Ishikawa (cell line): ENCODE measurements at regions not wholly inside any gene's neighbourhood (a gene's known extent, or its start where the extent isn't known, plus 50 kb on each side); places are given as distances from the start of the nearest gene placed in this dataset.

ENCODE experiments used
- CEBPB ChIP-seq: IDR thresholded peaks from 2 replicates; pipeline ENCODE4 v1.6.1; 2012
- CREB1 ChIP-seq: IDR thresholded peaks from 2 replicates; pipeline ENCODE4 v1.6.1; 2012; ENCODE audit warnings: low read depth
- EGR1 ChIP-seq: IDR thresholded peaks from 2 replicates; pipeline ENCODE4 v1.6.1; 2012
- EP300 ChIP-seq: IDR thresholded peaks from 2 replicates; pipeline ENCODE4 v1.6.1; 2012; ENCODE audit warnings: borderline replicate concordance
- FOXM1 ChIP-seq: IDR thresholded peaks from 2 replicates; pipeline ENCODE4 v1.6.1; 2012; ENCODE audit warnings: low read depth, borderline replicate concordance
- MAX ChIP-seq: IDR thresholded peaks from 2 replicates; pipeline ENCODE4 v1.6.1; 2012
- NFIC ChIP-seq: IDR thresholded peaks from 2 replicates; pipeline ENCODE4 v1.6.1; 2012
- RAD21 ChIP-seq: IDR thresholded peaks from 2 replicates; pipeline ENCODE4 v1.6.1; 2012; ENCODE audit warnings: low read depth
- REST ChIP-seq: IDR thresholded peaks from 2 replicates; pipeline ENCODE4 v1.6.1; 2012; ENCODE audit warnings: low read depth, mild to moderate bottlenecking
- TAF1 ChIP-seq: IDR thresholded peaks from 2 replicates; pipeline ENCODE4 v1.6.1; 2012; ENCODE audit warnings: low read depth, mild to moderate bottlenecking
- TCF12 ChIP-seq: IDR thresholded peaks from 2 replicates; pipeline ENCODE4 v1.6.1; 2012; ENCODE audit warnings: low read depth
- TEAD4 ChIP-seq: IDR thresholded peaks from 2 replicates; pipeline ENCODE4 v1.6.1; 2012
- USF1 ChIP-seq: IDR thresholded peaks from 2 replicates; pipeline ENCODE4 v1.6.1; 2012
- YY1 ChIP-seq: IDR thresholded peaks from 2 replicates; pipeline ENCODE4 v1.6.1; 2012; ENCODE audit warnings: low read depth
- ZBTB7A ChIP-seq: IDR thresholded peaks from 2 replicates; pipeline ENCODE4 v1.6.1; 2012; ENCODE audit warnings: low read depth

- TF ChIP-seq EP300 (no peak), ZBTB7A (no peak), MAX (no peak), TEAD4 (no peak), CEBPB (no peak), RAD21 (no peak), TCF12 (no peak), NFIC (no peak), TAF1 (no peak), USF1 (no peak), REST (no peak), FOXM1 (no peak), EGR1 (no peak), YY1 (no peak)
These were observed 338.5 kb downstream of the PLK2 start for GRCh38 chr5:58121391-58121790.

- no peak for TF ChIP-seq EP300
- TF ChIP-seq FOXM1 = no peak
- no peak for TF ChIP-seq TCF12
- TF ChIP-seq ZBTB7A = no peak
- TF ChIP-seq EGR1 = no peak
- no peak for TF ChIP-seq TEAD4
- no peak for TF ChIP-seq RAD21
- no peak for TF ChIP-seq REST
- TF ChIP-seq CEBPB = no peak
These were observed 342.3 kb downstream of the PLK2 start for GRCh38 chr5:58117542-58117941.

- TF ChIP-seq REST = no peak
- TF ChIP-seq FOXM1 = no peak
- TF ChIP-seq TEAD4 = no peak
- no peak for TF ChIP-seq YY1
- no peak for TF ChIP-seq USF1
- no peak for TF ChIP-seq EGR1
- no peak for TF ChIP-seq TAF1
These were observed 343.5 kb downstream of the PLK2 start for GRCh38 chr5:58116346-58116745.

GRCh38 chr5:58115811-58116210 is 344.1 kb downstream of the PLK2 start:
- TF ChIP-seq TAF1 (no peak), EP300 (no peak), USF1 (no peak), YY1 (no peak)

GRCh38 chr5:58114324-58114723 is 345.6 kb downstream of the PLK2 start:
- TF ChIP-seq REST (no peak), TCF12 (no peak), ZBTB7A (no peak), CEBPB (no peak), MAX (no peak), USF1 (no peak), TAF1 (no peak), RAD21 (no peak), TEAD4 (no peak), YY1 (no peak), EP300 (no peak), NFIC (no peak), FOXM1 (no peak), EGR1 (no peak), CREB1 (no peak)
